ENCODE measurements at regions not wholly inside any gene's neighbourhood (a gene's known extent, or its start where the extent isn't known, plus 50 kb on each side); places are given as distances from the start of the nearest gene placed in this dataset.
"Not testable (repeated sequence)": the region's sequence is repeated elsewhere in the genome, so short reads cannot be mapped to it uniquely, and the experiment has no call there.

DNA sequence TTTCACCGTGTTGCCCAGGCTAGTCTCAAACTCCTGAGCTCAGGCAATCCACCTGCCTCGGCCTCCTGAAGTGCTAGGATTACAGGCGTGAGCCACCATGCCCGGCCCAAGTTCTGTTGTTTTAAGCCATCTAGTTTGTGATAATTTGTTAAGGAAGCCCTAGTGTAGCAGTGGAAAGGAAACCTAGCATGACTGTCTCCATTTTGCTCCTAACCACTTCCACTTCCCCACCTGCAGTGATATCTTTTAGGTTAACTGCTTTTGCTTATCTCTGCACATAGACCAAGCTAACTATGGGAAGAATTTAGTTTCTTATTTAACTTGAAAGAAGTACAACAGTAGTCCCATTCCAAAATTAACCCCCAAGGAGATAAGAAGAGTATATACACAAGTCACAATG, 109.5 kb upstream of the NAP1L1 start:
- H3K36me3 ChIP-seq (ENCODE audit: insufficient read depth, low read length), result no peaks in the 10 kb centered on the region
- H3K9ac ChIP-seq (ENCODE audit: low read depth, low read length), result no peak overlapping the region
- H3K9me3 ChIP-seq (ENCODE audit: control insufficient read depth, insufficient read depth, low read length), result peaks cover 3% of the 10 kb centered on the region; the same call in 1 of the 2 replicates
- H3K4me1 ChIP-seq (ENCODE audit: insufficient read depth, low read length), result no peaks in the 10 kb centered on the region

GRCh38 chr12:76192416-76192815, 107.9 kb upstream of the NAP1L1 start:
- H3K36me3 ChIP-seq (ENCODE audit: insufficient read depth, low read length), result no peaks in the 10 kb centered on the region
- no peaks in the 10 kb centered on the region for H3K4me1 ChIP-seq (ENCODE audit: insufficient read depth, low read length)
- H3K9ac ChIP-seq (ENCODE audit: low read depth, low read length), result no peak overlapping the region
- no peaks in the 10 kb centered on the region for H3K9me3 ChIP-seq (ENCODE audit: control insufficient read depth, insufficient read depth, low read length)

DNA sequence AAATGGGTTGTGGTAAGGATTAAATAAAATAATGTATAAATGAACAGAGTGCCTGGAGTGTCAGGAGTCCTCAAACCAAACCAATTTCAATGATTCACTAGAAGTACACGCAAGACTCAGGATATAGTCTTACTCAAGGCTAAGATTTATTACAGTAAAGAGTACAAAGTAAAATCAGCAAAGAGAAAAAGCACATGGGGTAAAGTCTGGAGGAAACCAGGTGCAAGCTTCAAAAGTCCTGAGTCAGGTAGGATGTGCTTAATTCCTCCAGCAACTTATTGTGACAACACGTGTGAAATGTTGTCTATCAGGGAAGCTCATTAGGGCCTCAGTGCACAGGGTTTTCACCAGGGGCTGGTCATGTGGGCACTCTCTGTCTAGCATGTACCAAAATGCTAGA, 105.8 kb upstream of the NAP1L1 start:
- H3K9me3 ChIP-seq (ENCODE audit: control insufficient read depth, insufficient read depth, low read length), result no peaks in the 10 kb centered on the region
- H3K4me1 ChIP-seq (ENCODE audit: insufficient read depth, low read length), result no peaks in the 10 kb centered on the region
- H3K36me3 ChIP-seq (ENCODE audit: insufficient read depth, low read length), result no peaks in the 10 kb centered on the region
- no peak overlapping the region for H3K9ac ChIP-seq (ENCODE audit: low read depth, low read length)

DNA sequence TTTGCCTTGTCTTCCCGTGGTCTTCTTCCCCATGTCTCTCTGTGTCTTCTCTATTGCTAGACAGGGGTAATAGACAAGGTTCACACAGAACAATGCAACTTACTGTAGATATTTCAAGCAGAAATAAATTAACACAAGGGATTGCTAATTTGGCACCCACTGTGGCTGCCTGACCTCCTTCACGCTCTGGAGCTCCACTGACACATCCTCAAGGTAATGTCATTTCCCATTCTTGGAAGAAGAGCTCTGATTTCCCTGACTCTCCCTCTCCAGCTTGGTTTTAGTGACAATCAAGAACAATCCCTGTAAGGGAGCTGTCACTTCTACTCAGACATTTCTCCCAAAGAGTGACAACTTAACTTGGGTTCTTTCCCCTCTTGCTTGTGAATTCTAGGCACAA, 105.4 kb upstream of the NAP1L1 start:
- no peaks in the 10 kb centered on the region for H3K4me1 ChIP-seq (ENCODE audit: insufficient read depth, low read length)
- no peaks in the 10 kb centered on the region for H3K36me3 ChIP-seq (ENCODE audit: insufficient read depth, low read length)
- H3K9ac ChIP-seq (ENCODE audit: low read depth, low read length), result no peak overlapping the region
- H3K9me3 ChIP-seq (ENCODE audit: control insufficient read depth, insufficient read depth, low read length), result no peaks in the 10 kb centered on the region

- no peaks in the 10 kb centered on the region; the same call in 1 of the 2 replicates for H3K4me1 ChIP-seq (ENCODE audit: insufficient read depth, low read length)
- H3K9ac ChIP-seq (ENCODE audit: low read depth, low read length), result no peak overlapping the region
- no peaks in the 10 kb centered on the region for H3K36me3 ChIP-seq (ENCODE audit: insufficient read depth, low read length)
- no peaks in the 10 kb centered on the region for H3K9me3 ChIP-seq (ENCODE audit: control insufficient read depth, insufficient read depth, low read length)
Observed at GRCh38 chr12:76187177-76187576, 102.7 kb upstream of the NAP1L1 start.

DNA sequence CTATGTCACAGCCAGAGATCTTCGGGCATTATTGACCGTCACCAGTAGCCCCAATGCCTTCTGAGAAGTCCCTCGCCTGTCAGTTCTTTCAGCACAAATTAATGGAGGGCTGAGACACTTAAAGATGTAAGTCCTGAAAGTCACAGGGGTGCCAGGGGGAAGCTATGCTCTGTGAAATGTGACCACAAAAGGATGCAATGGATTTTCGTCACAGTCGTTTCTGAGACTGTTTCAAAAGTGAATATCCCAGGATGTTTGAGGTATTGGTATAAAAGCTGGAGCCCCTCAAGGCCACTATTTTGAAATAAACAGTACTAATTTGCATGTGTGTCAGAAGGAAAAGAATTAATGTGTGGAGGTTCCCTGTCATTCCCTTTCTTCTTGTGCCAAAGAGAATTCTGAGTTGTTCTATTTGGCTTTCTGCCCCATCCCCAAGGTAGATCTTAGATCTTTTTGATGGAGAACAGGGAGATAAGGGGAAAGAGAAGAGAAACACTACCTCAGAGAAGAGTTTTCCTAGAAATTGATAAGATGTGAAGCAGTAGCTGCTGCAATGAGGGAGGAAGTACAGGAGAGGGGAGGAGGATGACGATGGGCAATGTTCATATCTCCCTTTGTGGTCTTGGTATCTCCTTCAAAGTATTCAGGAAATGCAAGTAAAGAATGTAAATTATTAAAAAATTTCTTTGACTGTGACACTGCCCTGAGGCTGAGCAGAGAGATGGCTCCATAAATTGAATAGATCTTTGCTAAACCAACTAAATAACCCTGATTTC, 101.8 kb upstream of the NAP1L1 start:
- H3K4me1 ChIP-seq (ENCODE audit: insufficient read depth, low read length), result no peaks in the 10 kb centered on the region; the same call in 1 of the 2 replicates
- H3K9me3 ChIP-seq (ENCODE audit: control insufficient read depth, insufficient read depth, low read length), result no peaks in the 10 kb centered on the region
- H3K9ac ChIP-seq (ENCODE audit: low read depth, low read length), result no peak overlapping the region
- H3K36me3 ChIP-seq (ENCODE audit: insufficient read depth, low read length), result no peaks in the 10 kb centered on the region

DNA sequence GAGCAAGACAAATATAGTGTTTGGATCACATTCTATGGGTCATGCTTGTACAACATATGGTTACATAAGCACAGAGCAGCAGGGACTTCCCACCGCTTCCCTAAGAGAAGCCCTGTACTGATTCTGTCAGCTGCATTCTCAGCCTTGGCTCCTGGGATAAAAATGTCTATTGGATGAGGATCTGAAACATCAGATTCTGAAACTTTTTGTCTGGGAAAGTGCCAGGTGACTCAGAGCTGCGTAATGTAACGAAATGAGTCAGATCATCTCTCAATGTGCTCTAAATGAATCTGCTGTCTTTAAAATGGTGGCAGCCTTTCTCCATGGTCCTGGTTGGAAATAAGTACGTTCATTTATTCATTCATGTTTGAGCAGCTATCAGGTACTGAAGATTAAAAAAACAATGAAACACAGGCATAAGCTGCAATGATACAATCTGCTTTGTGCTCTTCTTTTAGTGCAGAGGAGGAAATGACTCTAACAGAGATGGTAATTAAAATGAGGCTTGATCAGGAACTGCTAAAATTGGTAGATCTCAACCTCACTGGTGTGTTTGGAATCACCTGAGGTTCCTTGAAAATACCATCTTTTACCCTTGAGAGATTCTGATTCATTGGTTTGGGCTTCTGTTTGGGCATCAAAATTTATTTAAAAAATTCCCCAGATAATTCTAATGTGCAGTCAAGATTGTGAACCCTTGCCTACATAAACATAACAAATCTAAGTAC, 99.1 kb upstream of the NAP1L1 start:
- no peaks in the 10 kb centered on the region; the same call in 1 of the 2 replicates for H3K4me1 ChIP-seq (ENCODE audit: insufficient read depth, low read length)
- H3K9me3 ChIP-seq (ENCODE audit: control insufficient read depth, insufficient read depth, low read length), result no peaks in the 10 kb centered on the region
- no peaks in the 10 kb centered on the region for H3K36me3 ChIP-seq (ENCODE audit: insufficient read depth, low read length)
- no peak overlapping the region for H3K9ac ChIP-seq (ENCODE audit: low read depth, low read length)

GRCh38 chr12:76180401-76181277, 96.2 kb upstream of the NAP1L1 start:
- Histone ChIP-seq H3K9ac (ENCODE audit: low read depth, low read length) (no peak overlapping the region), H3K4me1 (ENCODE audit: insufficient read depth, low read length) (no peaks in the 10 kb centered on the region; the same call in 1 of the 2 replicates), H3K9me3 (ENCODE audit: control insufficient read depth, insufficient read depth, low read length) (no peaks in the 10 kb centered on the region), H3K36me3 (ENCODE audit: insufficient read depth, low read length) (no peaks in the 10 kb centered on the region)

- H3K4me1 ChIP-seq (ENCODE audit: insufficient read depth, low read length), result no peaks in the 10 kb centered on the region; the same call in 1 of the 2 replicates
- no peaks in the 10 kb centered on the region for H3K36me3 ChIP-seq (ENCODE audit: insufficient read depth, low read length)
- no peaks in the 10 kb centered on the region for H3K9me3 ChIP-seq (ENCODE audit: control insufficient read depth, insufficient read depth, low read length)
- no peak overlapping the region for H3K9ac ChIP-seq (ENCODE audit: low read depth, low read length)
Observed at GRCh38 chr12:76178452-76178851, 94.0 kb upstream of the NAP1L1 start.

DNA sequence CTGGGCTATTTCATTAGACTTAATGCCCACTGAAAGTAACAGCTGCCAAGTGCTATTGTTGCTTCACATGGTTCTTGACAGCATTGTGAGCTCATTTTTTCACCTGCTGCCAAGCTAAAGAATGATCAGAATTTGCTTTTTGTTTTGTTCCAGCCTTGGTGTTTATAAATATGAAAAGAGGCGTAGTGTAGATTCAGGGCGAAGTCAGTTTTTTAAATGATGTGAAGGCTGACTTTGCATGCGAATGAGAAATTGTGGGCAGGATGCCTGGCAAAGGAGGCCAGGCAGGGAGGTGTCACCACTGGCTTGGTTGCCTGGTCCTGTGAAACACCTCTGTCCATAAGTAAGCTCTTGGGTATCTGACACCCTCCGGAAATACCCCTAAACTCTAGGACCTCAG, 93.3 kb upstream of the NAP1L1 start:
- H3K36me3 ChIP-seq (ENCODE audit: insufficient read depth, low read length), result no peaks in the 10 kb centered on the region
- no peaks in the 10 kb centered on the region for H3K4me1 ChIP-seq (ENCODE audit: insufficient read depth, low read length)
- no peaks in the 10 kb centered on the region for H3K9me3 ChIP-seq (ENCODE audit: control insufficient read depth, insufficient read depth, low read length)
- H3K9ac ChIP-seq (ENCODE audit: low read depth, low read length), result no peak overlapping the region

- Histone ChIP-seq H3K9me3 (ENCODE audit: control insufficient read depth, insufficient read depth, low read length) (no peaks in the 10 kb centered on the region), H3K9ac (ENCODE audit: low read depth, low read length) (no peak overlapping the region), H3K4me1 (ENCODE audit: insufficient read depth, low read length) (no peaks in the 10 kb centered on the region), H3K36me3 (ENCODE audit: insufficient read depth, low read length) (no peaks in the 10 kb centered on the region)
Observed at GRCh38 chr12:76176940-76177339, 92.5 kb upstream of the NAP1L1 start.

DNA sequence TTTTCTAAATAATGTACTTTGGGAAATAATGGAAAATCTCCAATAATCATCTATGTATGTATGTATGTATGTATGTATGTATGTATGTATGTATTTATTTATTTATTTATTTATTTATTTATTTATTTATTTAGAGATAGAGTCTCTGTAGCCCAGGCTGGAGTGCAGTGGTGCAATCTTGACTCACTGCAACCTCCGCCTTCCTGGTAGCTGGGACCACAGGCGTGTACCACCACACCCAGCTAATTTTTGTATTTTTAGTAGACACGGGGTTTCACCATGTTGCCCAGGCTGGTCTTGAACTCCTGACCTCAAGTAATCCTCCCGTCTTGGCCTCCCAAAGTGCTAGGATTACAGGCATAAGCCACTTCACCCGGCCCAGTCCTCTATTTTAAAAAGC, 91.5 kb upstream of the NAP1L1 start:
- not testable (repeated sequence) for H3K4me1 ChIP-seq (ENCODE audit: insufficient read depth, low read length); H3K9me3 ChIP-seq (ENCODE audit: control insufficient read depth, insufficient read depth, low read length); H3K9ac ChIP-seq (ENCODE audit: low read depth, low read length); H3K36me3 ChIP-seq (ENCODE audit: insufficient read depth, low read length)

GRCh38 chr12:76173756-76174155, 89.3 kb upstream of the NAP1L1 start:
- no peaks in the 10 kb centered on the region for H3K4me1 ChIP-seq (ENCODE audit: insufficient read depth, low read length)
- H3K9ac ChIP-seq (ENCODE audit: low read depth, low read length), result no peak overlapping the region
- no peaks in the 10 kb centered on the region for H3K36me3 ChIP-seq (ENCODE audit: insufficient read depth, low read length)
- no peaks in the 10 kb centered on the region for H3K9me3 ChIP-seq (ENCODE audit: control insufficient read depth, insufficient read depth, low read length)

GRCh38 chr12:76158518-76159321, 74.2 kb upstream of the NAP1L1 start:
- H3K9ac ChIP-seq (ENCODE audit: low read depth, low read length), result no peak overlapping the region
- 0 out of 2 replicates have a peak, but pooled peaks cover 3% of the 10 kb centered on the region for H3K4me1 ChIP-seq (ENCODE audit: insufficient read depth, low read length)
- H3K9me3 ChIP-seq (ENCODE audit: control insufficient read depth, insufficient read depth, low read length), result no peaks in the 10 kb centered on the region
- H3K36me3 ChIP-seq (ENCODE audit: insufficient read depth, low read length), result no peaks in the 10 kb centered on the region
